Kidney epithelial cell (primary cell): ENCODE measurements at regions not wholly inside any gene's neighbourhood (a gene's known extent, or its start where the extent isn't known, plus 50 kb on each side); places are given as distances from the start of the nearest gene placed in this dataset.

Experiments
- DNase-seq: peaks from one replicate; pipeline ENCODE4 v3.0.0-alpha.2; 2010; ENCODE audit warnings: low read depth
- H3K27me3 ChIP-seq: 2 replicates; pipeline ENCODE4 v1.6.0; 2011; ENCODE audit warnings: low read length; ENCODE audit not compliant: control insufficient read depth, insufficient read depth
- H3K36me3 ChIP-seq: 2 replicates; pipeline ENCODE4 v1.5.1; 2011; ENCODE audit warnings: low read length; ENCODE audit not compliant: control insufficient read depth, insufficient read depth
- H3K4me3 ChIP-seq: 2 replicates; pipeline ENCODE4 v1.5.1; 2011; ENCODE audit warnings: low read depth, mild to moderate bottlenecking, control low read depth, low read length
- CTCF ChIP-seq: IDR thresholded peaks from 2 replicates; pipeline ENCODE4 v1.5.1; 2011; ENCODE audit warnings: mild to moderate bottlenecking, moderate library complexity, low read length, control low read depth, inconsistent platforms; ENCODE audit not compliant: insufficient read depth, poor library complexity, severe bottlenecking

- Histone ChIP-seq H3K27me3 (no peaks in the 10 kb centered on the region), H3K4me3 (no peak overlapping the region), H3K36me3 (no peaks in the 10 kb centered on the region)
- no peak for TF ChIP-seq CTCF
- no peak for DNase-seq
Measured at GRCh38 chr6:139594333-139594965, 220.0 kb upstream of the CITED2 start.

- TF ChIP-seq CTCF, result no peak
- H3K27me3 ChIP-seq, result no peaks in the 10 kb centered on the region
- no peaks in the 10 kb centered on the region for H3K36me3 ChIP-seq
- H3K4me3 ChIP-seq, result no peak overlapping the region
- no peak for DNase-seq
Measured at GRCh38 chr6:139593081-139593480, 218.6 kb upstream of the CITED2 start.

GRCh38 chr6:139592011-139592410, 217.6 kb upstream of the CITED2 start:
- H3K4me3 ChIP-seq, result no peak overlapping the region
- no peak for TF ChIP-seq CTCF
- H3K36me3 ChIP-seq, result no peaks in the 10 kb centered on the region
- DNase-seq, result no peak
- H3K27me3 ChIP-seq, result no peaks in the 10 kb centered on the region

- Histone ChIP-seq H3K27me3 (no peaks in the 10 kb centered on the region), H3K36me3 (no peaks in the 10 kb centered on the region), H3K4me3 (no peak overlapping the region)
- DNase-seq, result no peak
- no peak for TF ChIP-seq CTCF
Measured at GRCh38 chr6:139591075-139591865, 216.8 kb upstream of the CITED2 start.

GRCh38 chr6:139590206-139590605, 215.8 kb upstream of the CITED2 start:
- Histone ChIP-seq H3K4me3 (no peak overlapping the region), H3K36me3 (no peaks in the 10 kb centered on the region), H3K27me3 (no peaks in the 10 kb centered on the region)
- DNase-seq, result no peak
- no peak for TF ChIP-seq CTCF
